Lung (tissue), 11 donors: ENCODE measurements at regions not wholly inside any gene's neighbourhood (a gene's known extent, or its start where the extent isn't known, plus 50 kb on each side); places are given as distances from the start of the nearest gene placed in this dataset.

Experiments
- ATAC-seq: fragments of 200-7000 bp; cut with Tn5 transposase; one replicate; pipeline ENCODE4 v1.9.1; 2020; ENCODE audit warnings: moderate number of reproducible peaks; ENCODE audit not compliant: insufficient read depth, low FRiP score
- DNase-seq, 3 donors: peaks; one replicate each; pipeline ENCODE4 v3.0.0-alpha.2; 2013 to 2017
- H3K27ac ChIP-seq, 2 donors: one replicate each; pipeline ENCODE4 v1.5.1; 2013; ENCODE audit warnings: mild to moderate bottlenecking in 2 of 2, moderate library complexity in 2 of 2, control low read depth in 1 of 2, inconsistent platforms in 1 of 2, low read depth in 1 of 2, low read length in 1 of 2
- H3K27me3 ChIP-seq, 3 donors: one replicate each; pipeline ENCODE4 v1.5.1; 2013; ENCODE audit warnings: low read length in 2 of 3; ENCODE audit not compliant: control insufficient read depth in 3 of 3, insufficient read depth in 3 of 3
- H3K36me3 ChIP-seq, 4 donors: one replicate each; pipeline ENCODE4 v1.5.1; 2013; ENCODE audit warnings: low read length in 4 of 4, mild to moderate bottlenecking in 1 of 4, moderate library complexity in 1 of 4; ENCODE audit not compliant: control insufficient read depth in 4 of 4, insufficient read depth in 4 of 4
- H3K4me1 ChIP-seq, 5 donors: one replicate each; pipeline ENCODE4 v1.5.1; 2013; ENCODE audit warnings: low read length in 5 of 5, mild to moderate bottlenecking in 2 of 5, moderate library complexity in 1 of 5; ENCODE audit not compliant: control insufficient read depth in 5 of 5, insufficient read depth in 5 of 5
- H3K4me3 ChIP-seq: one replicate; pipeline ENCODE4 v1.5.1; 2013; ENCODE audit warnings: mild to moderate bottlenecking, control low read depth, moderate library complexity
- H3K9ac ChIP-seq, 2 donors: one replicate each; pipeline ENCODE4 v1.5.1; 2013; ENCODE audit warnings: low read length in 2 of 2, control low read depth in 1 of 2; ENCODE audit not compliant: insufficient read depth in 1 of 2
- H3K9me3 ChIP-seq, 4 donors: one replicate each; pipeline ENCODE4 v1.5.1; 2013; ENCODE audit warnings: low read length in 3 of 4, mild to moderate bottlenecking in 1 of 4, moderate library complexity in 1 of 4; ENCODE audit not compliant: control insufficient read depth in 4 of 4, insufficient read depth in 3 of 4
- CTCF ChIP-seq: IDR thresholded peaks from 2 replicates; pipeline ENCODE4 v1.5.1; 2012; ENCODE audit warnings: mild to moderate bottlenecking; ENCODE audit errors: control extremely low read depth, extremely low read depth
- WGBS, 2 donors: extraction: QIAGEN DNeasy Blood & Tissue Kit; methylation state at CpG; one replicate each; pipeline ENCODE4 v1.1.7; 2013; 5-methylcytosine and 5-hydroxymethylcytosine counted together
- donor health status: control.
- donor health status: control.
- donor health status: Bipolar disorder and iron deficiency.
- donor health status: healthy.
- donor health status: DM: yes; HTN: yes; CAD: no.

- WGBS, 2 donors: 90 to 93% methylated on average over 9 of the region's 9 CpGs
- no peak overlapping the region for H3K9ac ChIP-seq
- H3K27me3 ChIP-seq: peaks cover 0 to 5% (median 0%) of the 10 kb centered on the region in 3 donors
- ATAC-seq: no peak
- H3K27ac ChIP-seq: no peak overlapping the region
- no peaks in the 10 kb centered on the region for H3K36me3 ChIP-seq
- H3K4me3 ChIP-seq: no peak overlapping the region
- peaks cover 0 to 15% (median 0%) of the 10 kb centered on the region in 5 donors for H3K4me1 ChIP-seq
- no peak for TF ChIP-seq CTCF
- peaks cover 0 to 8% (median under 1%) of the 10 kb centered on the region in 4 donors for H3K9me3 ChIP-seq
- DNase-seq: no peak
These were observed 372.7 kb downstream of the ZNF536 start for GRCh38 chr19:30744741-30745475.

- H3K4me3 ChIP-seq: no peak overlapping the region
- H3K4me1 ChIP-seq: peaks cover 0 to 15% (median 0%) of the 10 kb centered on the region in 5 donors
- peaks cover 0 to 5% (median 0%) of the 10 kb centered on the region in 3 donors for H3K27me3 ChIP-seq
- 85 to 93% methylated on average over 5 of the region's 5 CpGs for WGBS, 2 donors
- H3K27ac ChIP-seq: no peak overlapping the region
- ATAC-seq: no peak
- H3K9ac ChIP-seq: no peak overlapping the region
- H3K36me3 ChIP-seq: no peaks in the 10 kb centered on the region
- DNase-seq: no peak
- H3K9me3 ChIP-seq: peaks cover 0 to 4% (median 0%) of the 10 kb centered on the region in 4 donors
- TF ChIP-seq CTCF: no peak
These were observed 371.5 kb downstream of the ZNF536 start for GRCh38 chr19:30743702-30744101.

GRCh38 chr19:30743011-30743410 is 370.8 kb downstream of the ZNF536 start:
- 49 to 59% methylated on average over 10 of the region's 10 CpGs for WGBS, 2 donors
- Histone ChIP-seq H3K4me3 (no peak overlapping the region), H3K9ac (no peak overlapping the region), H3K9me3 (peaks cover 0 to 4% (median 0%) of the 10 kb centered on the region in 4 donors), H3K36me3 (no peaks in the 10 kb centered on the region), H3K4me1 (peaks cover 0 to 15% (median 0%) of the 10 kb centered on the region in 5 donors), H3K27me3 (peaks cover 0 to 5% (median 0%) of the 10 kb centered on the region in 3 donors), H3K27ac (no peak overlapping the region)
- no peak for TF ChIP-seq CTCF
- ATAC-seq (no peak), DNase-seq (no peak)
